T-cell (primary cell): ENCODE measurements at regions not wholly inside any gene's neighbourhood (a gene's known extent, or its start where the extent isn't known, plus 50 kb on each side); places are given as distances from the start of the nearest gene placed in this dataset.

ENCODE experiments used
- ATAC-seq, 4 experiments: fragments of 200-7000 bp in 3 of 4; fragments of 150-1000 bp in 1 of 4; cut with Tn5 transposase; replicated peaks in 1 of 4; 1 replicate in 3 of 4; 2 replicates in 1 of 4; pipeline ENCODE4 v1.10.0; 2021; ENCODE audit warnings: moderate library complexity in 3 of 4, mild to moderate bottlenecking in 2 of 4, moderate number of reproducible peaks in 1 of 4
- CTCF ChIA-PET, 2 donors: fragments of 300-600 bp; sonication (Branson Sonifier 250); formaldehyde crosslinking; loops; one replicate each; lab custom pipeline; 2022; ENCODE audit warnings: antibody characterized with exemption in 2 of 2; lab: Charles Lee
- POLR2A ChIA-PET, 2 donors: fragments of 300-600 bp; sonication (Branson Sonifier 250); formaldehyde crosslinking; loops; one replicate each; lab custom pipeline; 2022; ENCODE audit warnings: antibody characterized with exemption in 2 of 2; lab: Charles Lee
- DNase-seq, 35 experiments: peaks; one replicate each; pipeline versions ENCODE4 v3.0.0 to v3.0.0-alpha.2; 2013 to 2023
- H3K27ac ChIP-seq: one replicate; pipeline ENCODE4 v1.5.1; 2013; ENCODE audit warnings: low read length
- H3K27me3 ChIP-seq, 2 experiments: replicated peaks in 1 of 2; 1 replicate in 1 of 2; 2 replicates in 1 of 2; pipeline versions ENCODE4 v1.6.1 to v1.7.0; 2013; ENCODE audit warnings: low read length in 1 of 2, mixed read lengths in 1 of 2; ENCODE audit not compliant: control insufficient read depth in 2 of 2, insufficient read depth in 2 of 2; ENCODE audit errors: extremely low read depth in 1 of 2
- H3K36me3 ChIP-seq, 2 donors: 1 replicate in 1 of 2; 2 replicates in 1 of 2; pipeline versions ENCODE4 v1.6.1 to v1.7.0; 2013; ENCODE audit warnings: low read length in 1 of 2; ENCODE audit not compliant: control insufficient read depth in 2 of 2, insufficient read depth in 1 of 2; ENCODE audit errors: extremely low read depth in 1 of 2
- H3K4me1 ChIP-seq, 2 experiments: 1 replicate in 1 of 2; 2 replicates in 1 of 2; pipeline versions ENCODE4 v1.6.1 to v1.7.0; 2013; ENCODE audit warnings: low read length in 2 of 2, mixed read lengths in 1 of 2; ENCODE audit not compliant: insufficient read depth in 2 of 2, control insufficient read depth in 1 of 2; ENCODE audit errors: extremely low read depth in 1 of 2
- H3K4me3 ChIP-seq, 2 donors: 1 replicate in 1 of 2; 2 replicates in 1 of 2; pipeline versions ENCODE4 v1.5.1 to v1.7.0; 2013; ENCODE audit warnings: mild to moderate bottlenecking in 2 of 2, low read length in 1 of 2, moderate library complexity in 1 of 2; ENCODE audit not compliant: control insufficient read depth in 1 of 2; ENCODE audit errors: extremely low read depth in 1 of 2
- H3K9me3 ChIP-seq: 2 replicates; pipeline ENCODE4 v1.7.0; 2013
- H3K27ac Mint-ChIP-seq, 2 donors: one replicate each; pipeline ENCODE4 v1.8.0; 2020 to 2021; ENCODE audit warnings: mild to moderate bottlenecking in 2 of 2, mixed read lengths in 2 of 2
- H3K27me3 Mint-ChIP-seq, 2 donors: one replicate each; pipeline ENCODE4 v1.8.0; 2021 to 2022; ENCODE audit warnings: mixed read lengths in 2 of 2
- H3K36me3 Mint-ChIP-seq: one replicate; pipeline ENCODE4 v1.8.0; 2021; ENCODE audit warnings: mixed read lengths
- H3K4me1 Mint-ChIP-seq, 3 donors: one replicate each; pipeline ENCODE4 v1.8.0; 2020 to 2022; ENCODE audit warnings: mixed read lengths in 3 of 3, mild to moderate bottlenecking in 1 of 3
- H3K4me3 Mint-ChIP-seq, 3 donors: one replicate each; pipeline ENCODE4 v1.8.0; 2020 to 2022; ENCODE audit warnings: mild to moderate bottlenecking in 3 of 3, mixed read lengths in 3 of 3, moderate library complexity in 3 of 3
- H3K9me3 Mint-ChIP-seq, 3 donors: one replicate each; pipeline ENCODE4 v1.8.0; 2020 to 2022; ENCODE audit warnings: mixed read lengths in 3 of 3
- WGBS: methylation state at CpG from one replicate; pipeline ENCODE4 v1.1.5; 2013; ENCODE audit warnings: missing lambda C conversion rate; ENCODE audit not compliant: insufficient coverage; 5-methylcytosine and 5-hydroxymethylcytosine counted together

GRCh38 chr1:38277646-38278045, 231.1 kb upstream of the POU3F1 start:
- H3K4me1 ChIP-seq: no peaks in the 10 kb centered on the region
- ATAC-seq: no peak
- no peaks in the 10 kb centered on the region for H3K4me1 Mint-ChIP-seq
- peaks cover 0 to 25% of the 10 kb centered on the region in 2 experiments for H3K27me3 ChIP-seq
- H3K36me3 Mint-ChIP-seq: no peaks in the 10 kb centered on the region
- WGBS: no CpG with 5 or more reads among the region's 2 CpGs
- CTCF ChIA-PET: no interaction called here
- peaks cover 16 to 26% (median 18%) of the 10 kb centered on the region in 3 donors for H3K9me3 Mint-ChIP-seq
- H3K36me3 ChIP-seq: no peaks in the 10 kb centered on the region
- no peak overlapping the region for H3K27ac Mint-ChIP-seq
- no peak overlapping the region for H3K4me3 ChIP-seq
- H3K4me3 Mint-ChIP-seq: no peak overlapping the region
- no peak overlapping the region for H3K27ac ChIP-seq
- H3K27me3 Mint-ChIP-seq: peaks cover 27 to 34% of the 10 kb centered on the region in 2 donors
- no peak for DNase-seq
- no peaks in the 10 kb centered on the region for H3K9me3 ChIP-seq
- POLR2A ChIA-PET: no interaction called here

GRCh38 chr1:38275960-38276359, 229.4 kb upstream of the POU3F1 start:
- H3K27me3 ChIP-seq: peaks cover 0 to 38% of the 10 kb centered on the region in 2 experiments
- ATAC-seq (no peak), DNase-seq (no peak)
- Mint-ChIP-seq H3K4me3 (no peak overlapping the region), H3K27ac (no peak overlapping the region), H3K4me1 (no peaks in the 10 kb centered on the region), H3K9me3 (peaks cover 16 to 26% (median 18%) of the 10 kb centered on the region in 3 donors), H3K36me3 (no peaks in the 10 kb centered on the region), H3K27me3 (peaks cover 33 to 34% of the 10 kb centered on the region in 2 donors)
- no peaks in the 10 kb centered on the region for H3K36me3 ChIP-seq
- CTCF ChIA-PET: no interaction called here
- POLR2A ChIA-PET: no interaction called here
- H3K27ac ChIP-seq: no peak overlapping the region
- no peaks in the 10 kb centered on the region for H3K9me3 ChIP-seq
- no CpG with 5 or more reads among the region's 3 CpGs for WGBS
- H3K4me3 ChIP-seq: no peak overlapping the region
- H3K4me1 ChIP-seq: no peaks in the 10 kb centered on the region

GRCh38 chr1:38274974-38275373, 228.4 kb upstream of the POU3F1 start:
- H3K4me3 Mint-ChIP-seq: no peak overlapping the region
- H3K4me1 Mint-ChIP-seq: no peaks in the 10 kb centered on the region
- WGBS: 53% methylated on average over 2 of the region's 4 CpGs
- ChIA-PET CTCF (no interaction called here), POLR2A (no interaction called here)
- peaks cover 37 to 44% of the 10 kb centered on the region in 2 donors for H3K27me3 Mint-ChIP-seq
- peaks cover 11 to 25% (median 14%) of the 10 kb centered on the region in 3 donors for H3K9me3 Mint-ChIP-seq
- H3K4me1 ChIP-seq: no peaks in the 10 kb centered on the region
- no peak overlapping the region for H3K27ac Mint-ChIP-seq
- no peaks in the 10 kb centered on the region for H3K36me3 ChIP-seq
- peaks cover 0 to 47% of the 10 kb centered on the region in 2 experiments for H3K27me3 ChIP-seq
- H3K4me3 ChIP-seq: no peak overlapping the region
- no peaks in the 10 kb centered on the region for H3K36me3 Mint-ChIP-seq
- no peaks in the 10 kb centered on the region for H3K9me3 ChIP-seq
- no peak overlapping the region for H3K27ac ChIP-seq
- ATAC-seq (no peak), DNase-seq (no peak)

- Mint-ChIP-seq H3K27me3 (peaks cover 45 to 50% of the 10 kb centered on the region in 2 donors), H3K9me3 (peaks cover 0 to 10% (median 2%) of the 10 kb centered on the region in 3 donors), H3K36me3 (no peaks in the 10 kb centered on the region), H3K27ac (no peak overlapping the region), H3K4me3 (no peak overlapping the region), H3K4me1 (no peaks in the 10 kb centered on the region)
- CTCF ChIA-PET: no interaction called here
- DNase-seq (no peak), ATAC-seq (no peak)
- POLR2A ChIA-PET: no interaction called here
- no peak overlapping the region for H3K27ac ChIP-seq
- no peaks in the 10 kb centered on the region for H3K9me3 ChIP-seq
- no peaks in the 10 kb centered on the region for H3K4me1 ChIP-seq
- H3K27me3 ChIP-seq: peaks cover 0 to 58% of the 10 kb centered on the region in 2 experiments
- WGBS: 69% methylated on average over 8 of the region's 9 CpGs
- no peaks in the 10 kb centered on the region for H3K36me3 ChIP-seq
- no peak overlapping the region for H3K4me3 ChIP-seq
Observed at GRCh38 chr1:38273196-38273804, 226.7 kb upstream of the POU3F1 start.

- Mint-ChIP-seq H3K36me3 (no peaks in the 10 kb centered on the region), H3K27ac (no peak overlapping the region), H3K4me3 (no peak overlapping the region), H3K9me3 (peaks cover 0 to 4% (median under 1%) of the 10 kb centered on the region in 3 donors), H3K27me3 (peaks cover 50 to 53% of the 10 kb centered on the region in 2 donors), H3K4me1 (no peaks in the 10 kb centered on the region)
- ChIA-PET CTCF (interaction anchor here in 1 of 2 donors (0.6 kb wide), 1 partner anchor 1266 kb away, joined by 7 read pairs; no protein-coding TSS in a partner anchor), POLR2A (no interaction called here)
- Histone ChIP-seq H3K9me3 (no peaks in the 10 kb centered on the region), H3K36me3 (no peaks in the 10 kb centered on the region), H3K27me3 (peaks cover 0 to 62% of the 10 kb centered on the region in 2 experiments), H3K4me1 (no peaks in the 10 kb centered on the region), H3K4me3 (no peak overlapping the region), H3K27ac (no peak overlapping the region)
- DNase-seq (no peak), ATAC-seq (no peak)
- WGBS: 86% methylated on average over 1 of the region's 3 CpGs
Observed at GRCh38 chr1:38272515-38272914, 225.9 kb upstream of the POU3F1 start.

GRCh38 chr1:38270849-38271633, 224.4 kb upstream of the POU3F1 start:
- ChIA-PET POLR2A (no interaction called here), CTCF (no interaction called here)
- DNase-seq (no peak), ATAC-seq (no peak)
- Histone ChIP-seq H3K27me3 (peaks cover 0 to 61% of the 10 kb centered on the region in 2 experiments), H3K9me3 (no peaks in the 10 kb centered on the region), H3K4me3 (no peak overlapping the region), H3K36me3 (no peaks in the 10 kb centered on the region), H3K4me1 (no peaks in the 10 kb centered on the region), H3K27ac (no peak overlapping the region)
- H3K4me1 Mint-ChIP-seq: no peaks in the 10 kb centered on the region
- 62% methylated on average over 7 of the region's 12 CpGs for WGBS
- no peaks in the 10 kb centered on the region for H3K36me3 Mint-ChIP-seq
- H3K27me3 Mint-ChIP-seq: peaks cover 51 to 57% of the 10 kb centered on the region in 2 donors
- no peaks in the 10 kb centered on the region for H3K9me3 Mint-ChIP-seq
- no peak overlapping the region for H3K27ac Mint-ChIP-seq
- no peak overlapping the region for H3K4me3 Mint-ChIP-seq
